HG02943 (cell line): ENCODE measurements at regions not wholly inside any gene's neighbourhood (a gene's known extent, or its start where the extent isn't known, plus 50 kb on each side); places are given as distances from the start of the nearest gene placed in this dataset.

Experiments used
- ATAC-seq: cut with Tn5 transposase; IDR thresholded peaks from one replicate; pipeline ENCODE4 v1.9.1; 2021; ENCODE audit warnings: mild to moderate bottlenecking, low read depth, moderate library complexity; ENCODE audit not compliant: unreplicated experiment

- ATAC-seq, result no peak
Observed at GRCh38 chr20:50311308-50312001, 120.8 kb downstream of the CEBPB start.

GRCh38 chr20:50312002-50312681 lies 121.5 kb downstream of the CEBPB start:
- no peak for ATAC-seq

GRCh38 chr20:50312682-50313521 lies 122.3 kb downstream of the CEBPB start:
- ATAC-seq, result no peak

- no peak for ATAC-seq
Observed at GRCh38 chr20:50313522-50313820, 122.8 kb downstream of the CEBPB start.

GRCh38 chr20:50313827-50314677 lies 123.4 kb downstream of the CEBPB start:
- no peak for ATAC-seq

- ATAC-seq, result no peak
Observed at GRCh38 chr20:50314678-50315335, 124.2 kb downstream of the CEBPB start.

GRCh38 chr20:50315586-50316551 lies 125.2 kb downstream of the CEBPB start:
- ATAC-seq, result no peak

GRCh38 chr20:50317116-50317515 lies 126.5 kb downstream of the CEBPB start:
- ATAC-seq, result no peak

- no peak for ATAC-seq
Observed at GRCh38 chr20:50317609-50318008, 127.0 kb downstream of the CEBPB start.

GRCh38 chr20:50318710-50319109 lies 128.1 kb downstream of the CEBPB start:
- ATAC-seq, result no peak

GRCh38 chr20:50320005-50320900 lies 129.6 kb downstream of the CEBPB start:
- no peak for ATAC-seq

- no peak for ATAC-seq
Observed at GRCh38 chr20:50320901-50321796, 130.5 kb downstream of the CEBPB start.

- ATAC-seq, result no peak
Observed at GRCh38 chr20:50321797-50322480, 131.3 kb downstream of the CEBPB start.

- ATAC-seq, result no peak
Observed at GRCh38 chr20:50322703-50323131, 132.1 kb downstream of the CEBPB start.

- no peak for ATAC-seq
Observed at GRCh38 chr20:50323209-50323608, 132.6 kb downstream of the CEBPB start.
